K562 (cell line): ENCODE measurements at regions not wholly inside any gene's neighbourhood (a gene's known extent, or its start where the extent isn't known, plus 50 kb on each side); places are given as distances from the start of the nearest gene placed in this dataset.

ENCODE experiments used
- ATAC-seq: fragments of 200-7000 bp; cut with Tn5 transposase; 3 replicates; pipeline ENCODE4 v1.9.1; 2020; ENCODE audit warnings: moderate library complexity
- BruUV-seq: library from RNA; stranded (reverse); fragments of 400-500 nt; replicated peaks from 2 replicates; lab custom pipeline; 2021; lab: Mats Ljungman, UMichigan
- CTCF ChIA-PET: fragments of 300-600 bp; formaldehyde crosslinking; extraction: SDS; loops from one replicate; lab custom pipeline; 2021; ENCODE audit warnings: low intra/inter-chr PET ratio; lab: Yijun Ruan, JAX
- POLR2A ChIA-PET: fragments of 300-600, 350-650 bp; sonication (Branson Sonifier 250); formaldehyde crosslinking; extraction: SDS; loops from one replicate; lab custom pipeline; 2021; ENCODE audit warnings: antibody characterized with exemption, inconsistent platforms; lab: Yijun Ruan, JAX
- DNase-seq, 4 experiments: peaks; one replicate each; pipeline versions ENCODE4 v3.0.0 to v3.0.0-alpha.2; 2011 to 2018; ENCODE audit warnings: low spot score in 3 of 4, mixed read lengths in 3 of 4; ENCODE audit errors: extremely low read depth in 1 of 4
- FAIRE-seq: peaks from 2 replicates; lab custom pipeline; 2011; peaks lifted over from hg19 to GRCh38; lab: Jason Lieb, UNC
- H2AFZ ChIP-seq: 2 replicates; pipeline ENCODE4 v1.6.0; 2011; ENCODE audit warnings: low read depth, low read length, control low read depth, inconsistent platforms
- H3K27ac ChIP-seq: fragments of 200-600 bp; 3 replicates; pipeline ENCODE4 v1.8.0; 2011; ENCODE audit warnings: low read depth, mild to moderate bottlenecking, control low read depth, inconsistent platforms, low read length, moderate library complexity, mixed read lengths; ENCODE audit errors: extremely low read depth
- H3K27me3 ChIP-seq, 2 experiments: fragments of 300-600 bp in 1 of 2; 2 replicates in 1 of 2; 3 replicates in 1 of 2; pipeline versions ENCODE4 v1.6.0 to v1.8.0; 2011; ENCODE audit warnings: inconsistent platforms in 2 of 2, low read length in 2 of 2, mild to moderate bottlenecking in 1 of 2, mixed read lengths in 1 of 2, moderate library complexity in 1 of 2; ENCODE audit not compliant: control insufficient read depth in 2 of 2, insufficient read depth in 2 of 2
- H3K36me3 ChIP-seq: fragments of 300-600 bp; 3 replicates; pipeline ENCODE4 v1.8.0; 2011; ENCODE audit warnings: mild to moderate bottlenecking, low read length, inconsistent platforms; ENCODE audit not compliant: control insufficient read depth, insufficient read depth
- H3K4me1 ChIP-seq, 2 experiments: fragments of 200-600 bp in 1 of 2; replicated peaks in 1 of 2; 2 replicates in 1 of 2; 3 replicates in 1 of 2; pipeline versions ENCODE4 v1.5.1 to v1.8.0; 2011; ENCODE audit warnings: inconsistent platforms in 2 of 2, low read length in 2 of 2, mild to moderate bottlenecking in 1 of 2, mixed read lengths in 1 of 2, moderate library complexity in 1 of 2; ENCODE audit not compliant: control insufficient read depth in 2 of 2, insufficient read depth in 2 of 2
- H3K4me2 ChIP-seq: 2 replicates; pipeline ENCODE4 v1.6.1; 2011; ENCODE audit warnings: low read length, control low read depth, inconsistent platforms, mixed read lengths; ENCODE audit not compliant: insufficient read depth
- H3K4me3 ChIP-seq: fragments of 200-600 bp; sonication (generic), shearing (Covaris generic); 2 replicates; pipeline ENCODE4 v1.5.1; 2016; ENCODE audit warnings: control low read depth, inconsistent platforms
- H3K79me2 ChIP-seq: fragments of 200-600 bp; 3 replicates; pipeline ENCODE4 v1.8.0; 2011; ENCODE audit warnings: low read length, inconsistent platforms; ENCODE audit not compliant: control insufficient read depth, insufficient read depth
- H3K9ac ChIP-seq, 2 experiments: 2 replicates each; pipeline versions ENCODE4 v1.6.0 to v1.6.1; 2011; ENCODE audit warnings: low read depth in 2 of 2, low read length in 2 of 2, control low read depth in 1 of 2, inconsistent platforms in 1 of 2, mild to moderate bottlenecking in 1 of 2, mixed read lengths in 1 of 2; ENCODE audit not compliant: insufficient read depth in 1 of 2
- H3K9me1 ChIP-seq: one replicate; pipeline ENCODE4 v1.6.0; 2011; ENCODE audit warnings: inconsistent platforms, mild to moderate bottlenecking, low read length, moderate library complexity; ENCODE audit not compliant: control insufficient read depth, insufficient read depth
- H3K9me3 ChIP-seq: replicated peaks from 2 replicates; pipeline ENCODE4 v1.5.1; 2011; ENCODE audit warnings: low read depth, low read length, inconsistent platforms; ENCODE audit not compliant: control insufficient read depth, insufficient read depth
- H4K20me1 ChIP-seq: replicated peaks from 2 replicates; pipeline ENCODE4 v1.6.1; 2011; ENCODE audit warnings: low read length, inconsistent platforms, mixed read lengths; ENCODE audit not compliant: control insufficient read depth, insufficient read depth
- C11orf30 ChIP-seq: fragments of 450-650 bp; IDR thresholded peaks from 2 replicates; pipeline ENCODE4 v1.6.1; 2016; ENCODE audit warnings: low read depth, mild to moderate bottlenecking
- CBX1 ChIP-seq: sonication (generic); IDR thresholded peaks from 2 replicates; pipeline ENCODE4 v1.6.1; 2016; ENCODE audit warnings: antibody characterized with exemption, low read depth, mild to moderate bottlenecking
- CEBPB ChIP-seq: fragments of 450-650 bp; IDR thresholded peaks from 2 replicates; pipeline ENCODE4 v1.6.1; 2016; ENCODE audit warnings: missing genetic modification characterization, missing compliant biosample characterization
- CHD1 ChIP-seq: fragments of 200-600 bp; sonication (generic); IDR thresholded peaks from one replicate; pipeline ENCODE4 v1.6.1; 2012; ENCODE audit warnings: mild to moderate bottlenecking, moderate library complexity, low read length, inconsistent platforms
- ESRRA ChIP-seq: fragments of 450-650 bp; IDR thresholded peaks from 2 replicates; pipeline ENCODE4 v1.6.1; 2014; ENCODE audit warnings: low read depth, mild to moderate bottlenecking, moderate library complexity, borderline replicate concordance
- FOSL1 ChIP-seq: fragments of 200-800 bp; sonication (Bioruptor generic); conservative IDR thresholded peaks from 2 replicates; pipeline ENCODE4 v1.6.1; 2016; ENCODE audit warnings: missing genetic modification characterization, missing compliant biosample characterization
- GATA2 ChIP-seq: sonication (generic); formaldehyde crosslinking; IDR thresholded peaks from 2 replicates; pipeline ENCODE4 v1.4.0; 2020; ENCODE audit warnings: mild to moderate bottlenecking, missing genetic modification reagents
- HDGF ChIP-seq: fragments of 450-650 bp; IDR thresholded peaks from 2 replicates; pipeline ENCODE4 v1.6.1; 2016
- JUN ChIP-seq, 2 experiments: sonication (generic) in 1 of 2; formaldehyde crosslinking in 1 of 2; IDR thresholded peaks; 2 replicates each; pipeline versions ENCODE4 v1.6.1 to v1.8.0; 2012 to 2022; ENCODE audit warnings: borderline replicate concordance in 2 of 2, mild to moderate bottlenecking in 2 of 2, improper control_type of control experiment in 1 of 2, low read depth in 1 of 2, low read length in 1 of 2, missing genetic modification reagents in 1 of 2
- MEIS2 ChIP-seq: fragments of 450-650 bp; IDR thresholded peaks from 2 replicates; pipeline ENCODE4 v1.6.1; 2014; ENCODE audit warnings: mild to moderate bottlenecking; ENCODE audit not compliant: partially characterized antibody
- MYBL2 ChIP-seq, 2 experiments: fragments of 450-650 bp in 1 of 2; sonication (generic) in 1 of 2; formaldehyde crosslinking in 1 of 2; IDR thresholded peaks; 2 replicates each; pipeline versions ENCODE4 v1.6.1 to v1.8.1; 2017 to 2022; ENCODE audit warnings: borderline replicate concordance in 1 of 2, inconsistent platforms in 1 of 2, low read depth in 1 of 2, mild to moderate bottlenecking in 1 of 2, missing genetic modification reagents in 1 of 2, moderate library complexity in 1 of 2
- NFE2 ChIP-seq: IDR thresholded peaks from 2 replicates; pipeline ENCODE4 v1.6.1; 2014; ENCODE audit warnings: antibody characterized with exemption, low read depth
- NR2C2 ChIP-seq, 2 experiments: fragments of 200-800 bp in 1 of 2; sonication (Bioruptor generic) in 1 of 2; sonication (generic) in 1 of 2; formaldehyde crosslinking in 1 of 2; IDR thresholded peaks; 2 replicates each; pipeline versions ENCODE4 v1.6.1 to v1.8.0; 2016 to 2022; ENCODE audit warnings: mild to moderate bottlenecking in 1 of 2, missing compliant biosample characterization in 1 of 2, missing genetic modification characterization in 1 of 2, missing genetic modification reagents in 1 of 2
- PHB ChIP-seq: fragments of 250-450 bp; sonication (Bioruptor Pico); IDR thresholded peaks from 2 replicates; pipeline ENCODE4 v1.5.0; 2021
- SRSF9 ChIP-seq: fragments of 200-400 bp; formaldehyde crosslinking; IDR thresholded peaks from 2 replicates; pipeline ENCODE4 v1.6.1; 2017; ENCODE audit warnings: low read depth, low read length, borderline replicate concordance
- TAF15 ChIP-seq: fragments of 200-400 bp; formaldehyde crosslinking; IDR thresholded peaks from 2 replicates; pipeline ENCODE4 v1.6.1; 2017; ENCODE audit warnings: mild to moderate bottlenecking, low read depth, low read length, moderate library complexity
- XRCC5 ChIP-seq: fragments of 200-400 bp; formaldehyde crosslinking; IDR thresholded peaks from 2 replicates; pipeline ENCODE4 v1.6.1; 2017; ENCODE audit warnings: low read depth, mild to moderate bottlenecking, low read length
- ZNF668 ChIP-seq: fragments of 250-450 bp; sonication (Bioruptor Pico); IDR thresholded peaks from 2 replicates; pipeline ENCODE4 v1.8.0; 2022; ENCODE audit warnings: mild to moderate bottlenecking, inconsistent platforms
- in situ Hi-C: fragments of 300-500 bp; cut with MboI; formaldehyde crosslinking; loops from 4 replicates; pipeline ENCODE4 v1.15.0; 2018; ENCODE audit warnings: inconsistent platforms, mixed read lengths
- intact Hi-C: fragments of 100-400 bp; cut with micrococcal nuclease; formaldehyde crosslinking; loops from 2 replicates; pipeline ENCODE4 v1.14.2; 2022
- TF ChIP-seq, protein P1 (sequence below): fragments of 250-450 bp; sonication (Bioruptor Pico); IDR thresholded peaks from 2 replicates; pipeline ENCODE4 v1.5.0; 2021
- TF ChIP-seq, protein P2 (sequence below), 2 experiments: IDR thresholded peaks in 1 of 2; conservative IDR thresholded peaks in 1 of 2; 2 replicates each; pipeline ENCODE4 v1.6.1; 2016; ENCODE audit warnings: low read depth in 2 of 2, mild to moderate bottlenecking in 1 of 2, missing compliant biosample characterization in 1 of 2, missing genetic modification characterization in 1 of 2, moderate library complexity in 1 of 2

DNA sequence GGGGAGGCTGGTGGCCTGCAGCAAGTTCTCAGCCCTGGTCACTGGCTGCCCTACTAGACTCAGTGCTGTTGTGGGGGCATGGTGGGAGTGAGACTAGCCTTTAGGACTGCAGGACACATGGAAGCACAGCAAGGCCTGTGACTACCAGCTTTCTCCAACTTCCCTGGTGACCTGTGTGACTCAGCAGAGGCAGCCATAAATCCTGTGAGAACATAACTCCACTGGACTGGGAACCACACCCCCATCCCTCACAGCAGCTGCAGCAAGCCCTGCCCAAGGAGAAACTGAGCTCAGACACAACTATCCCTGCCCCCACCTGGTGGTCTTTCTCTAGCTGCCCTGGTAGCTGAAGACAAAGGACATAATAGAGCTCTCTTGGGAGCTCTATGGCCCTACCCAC, 111.3 kb downstream of the DCLK3 start:
- Histone ChIP-seq H3K4me2 (no peak overlapping the region), H3K4me3 (no peak overlapping the region), H3K9me1 (no peaks in the 10 kb centered on the region), H3K4me1 (no peaks in the 10 kb centered on the region; a peak in 1 of 5 replicates), H4K20me1 (no peaks in the 10 kb centered on the region), H3K27ac (no peak overlapping the region), H3K9me3 (no peaks in the 10 kb centered on the region), H3K36me3 (no peaks in the 10 kb centered on the region), H2AFZ (no peak overlapping the region; the same call in 1 of the 2 replicates), H3K27me3 (no peaks in the 10 kb centered on the region), H3K9ac (no peak overlapping the region), H3K79me2 (no peaks in the 10 kb centered on the region)
- ATAC-seq (no peak), DNase-seq (peak in 1 of 4 experiments; percentile 4), FAIRE-seq (no peak)
- ChIA-PET CTCF (no interaction called here), POLR2A (interaction anchor here (1.2 kb wide), 1 partner anchor 19 kb away, joined by 3 read pairs; no protein-coding TSS in a partner anchor)
- intact Hi-C loops (no loop called here), in situ Hi-C loops (no loop called here)
- no TSS peak for BruUV-seq
- no peak for TF ChIP-seq SRSF9
- TF ChIP-seq C11orf30 = peak; percentile 11; the same call in 1 of the 2 replicates
- no peak for TF ChIP-seq NR2C2 (CRISPR knock-in tag; IDR thresholded peaks at IDR 0.05)
- peak; percentile 53; the same call in 1 of the 2 replicates for TF ChIP-seq NR2C2 (tag; IDR thresholded peaks at IDR 0.05)
- peak; percentile 55; the same call in 1 of the 2 replicates for TF ChIP-seq NFE2
- no peak for TF ChIP-seq CEBPB
- TF ChIP-seq ZNF668 (CRISPR knock-in tag) = no peak
- TF ChIP-seq ESRRA = no peak
- no peak for TF ChIP-seq HDGF
- peak; percentile 54 for TF ChIP-seq MEIS2
- TF ChIP-seq JUN (IDR thresholded peaks at IDR 0.05; ENCODE audit: borderline replicate concordance, low read depth, low read length) = no peak
- TF ChIP-seq JUN (CRISPR knock-in tag; IDR thresholded peaks at IDR 0.05; ENCODE audit: borderline replicate concordance) = no peak
- TF ChIP-seq, protein P1, sequence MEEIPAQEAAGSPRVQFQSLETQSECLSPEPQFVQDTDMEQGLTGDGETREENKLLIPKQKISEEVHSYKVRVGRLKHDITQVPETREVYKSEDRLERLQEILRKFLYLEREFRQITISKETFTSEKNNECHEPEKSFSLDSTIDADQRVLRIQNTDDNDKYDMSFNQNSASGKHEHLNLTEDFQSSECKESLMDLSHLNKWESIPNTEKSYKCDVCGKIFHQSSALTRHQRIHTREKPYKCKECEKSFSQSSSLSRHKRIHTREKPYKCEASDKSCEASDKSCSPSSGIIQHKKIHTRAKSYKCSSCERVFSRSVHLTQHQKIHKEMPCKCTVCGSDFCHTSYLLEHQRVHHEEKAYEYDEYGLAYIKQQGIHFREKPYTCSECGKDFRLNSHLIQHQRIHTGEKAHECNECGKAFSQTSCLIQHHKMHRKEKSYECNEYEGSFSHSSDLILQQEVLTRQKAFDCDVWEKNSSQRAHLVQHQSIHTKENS (CRISPR knock-in tag) = no peak
- TF ChIP-seq XRCC5 = no peak
- no peak for TF ChIP-seq PHB (CRISPR knock-in tag)
- TF ChIP-seq FOSL1 = peak; percentile 74
- TF ChIP-seq GATA2 (CRISPR knock-in tag) = no peak
- TF ChIP-seq MYBL2 (IDR thresholded peaks at IDR 0.05; ENCODE audit: low read depth) = no peak
- no peak for TF ChIP-seq MYBL2 (CRISPR knock-in tag; IDR thresholded peaks at IDR 0.05; ENCODE audit: borderline replicate concordance)
- TF ChIP-seq TAF15 = no peak
- TF ChIP-seq CBX1 = no peak
- TF ChIP-seq, protein P2, sequence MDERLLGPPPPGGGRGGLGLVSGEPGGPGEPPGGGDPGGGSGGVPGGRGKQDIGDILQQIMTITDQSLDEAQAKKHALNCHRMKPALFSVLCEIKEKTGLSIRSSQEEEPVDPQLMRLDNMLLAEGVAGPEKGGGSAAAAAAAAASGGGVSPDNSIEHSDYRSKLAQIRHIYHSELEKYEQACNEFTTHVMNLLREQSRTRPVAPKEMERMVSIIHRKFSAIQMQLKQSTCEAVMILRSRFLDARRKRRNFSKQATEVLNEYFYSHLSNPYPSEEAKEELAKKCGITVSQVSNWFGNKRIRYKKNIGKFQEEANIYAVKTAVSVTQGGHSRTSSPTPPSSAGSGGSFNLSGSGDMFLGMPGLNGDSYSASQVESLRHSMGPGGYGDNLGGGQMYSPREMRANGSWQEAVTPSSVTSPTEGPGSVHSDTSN (CRISPR knock-in tag; IDR thresholded peaks at IDR 0.05; ENCODE audit: low read depth) = no peak
- TF ChIP-seq, protein P2 (tag; conservative IDR thresholded peaks at IDR 0.05; ENCODE audit: low read depth) = peak; percentile 58
- TF ChIP-seq CHD1 = no peak
